ENCODE measurements at regions not wholly inside any gene's neighbourhood (a gene's known extent, or its start where the extent isn't known, plus 50 kb on each side); places are given as distances from the start of the nearest gene placed in this dataset.
"Not testable (repeated sequence)": the region's sequence is repeated elsewhere in the genome, so short reads cannot be mapped to it uniquely, and the experiment has no call there.

- TF ChIP-seq CTCF (conservative IDR thresholded peaks at IDR 0.05; ENCODE audit: low read depth, low read length), result no peak
- H3K4me2 ChIP-seq, result no peak overlapping the region
- no peaks in the 10 kb centered on the region for H3K79me2 ChIP-seq (ENCODE audit: insufficient read depth, low read depth)
- H3K4me1 ChIP-seq (ENCODE audit: low read depth, poor library complexity, severe bottlenecking), result no peaks in the 10 kb centered on the region
- H2AFZ ChIP-seq (ENCODE audit: low read depth), result no peak overlapping the region
- no peaks in the 10 kb centered on the region for H4K20me1 ChIP-seq (ENCODE audit: insufficient read depth)
- no peaks in the 10 kb centered on the region for H3K36me3 ChIP-seq (ENCODE audit: insufficient read depth)
- H3K4me3 ChIP-seq (IDR thresholded peaks at IDR 0.05; ENCODE audit: insufficient read depth, low read depth, low read length), result no peak overlapping the region
- no peak overlapping the region for H3K27ac ChIP-seq
- no peak overlapping the region for H3K9ac ChIP-seq
- H3K27me3 ChIP-seq (ENCODE audit: insufficient read depth, low read depth), result no peaks in the 10 kb centered on the region
These were observed 247.3 kb upstream of the CNR1 start for GRCh38 chr6:88413459-88413858.

- not testable (repeated sequence) for H3K9ac ChIP-seq; H4K20me1 ChIP-seq (ENCODE audit: insufficient read depth); H2AFZ ChIP-seq (ENCODE audit: low read depth); H3K79me2 ChIP-seq (ENCODE audit: insufficient read depth, low read depth); H3K27me3 ChIP-seq (ENCODE audit: insufficient read depth, low read depth); H3K27ac ChIP-seq; H3K36me3 ChIP-seq (ENCODE audit: insufficient read depth); H3K4me3 ChIP-seq (IDR thresholded peaks at IDR 0.05; ENCODE audit: insufficient read depth, low read depth, low read length); H3K4me2 ChIP-seq; H3K4me1 ChIP-seq (ENCODE audit: low read depth, poor library complexity, severe bottlenecking)
These were observed 242.2 kb upstream of the CNR1 start for GRCh38 chr6:88408355-88408754.

- H3K27ac ChIP-seq; H3K79me2 ChIP-seq (ENCODE audit: insufficient read depth, low read depth); H2AFZ ChIP-seq (ENCODE audit: low read depth); H3K9ac ChIP-seq; H3K27me3 ChIP-seq (ENCODE audit: insufficient read depth, low read depth); H3K36me3 ChIP-seq (ENCODE audit: insufficient read depth); H4K20me1 ChIP-seq (ENCODE audit: insufficient read depth); H3K4me3 ChIP-seq (IDR thresholded peaks at IDR 0.05; ENCODE audit: insufficient read depth, low read depth, low read length); H3K4me2 ChIP-seq; H3K4me1 ChIP-seq (ENCODE audit: low read depth, poor library complexity, severe bottlenecking): not testable (repeated sequence)
These were observed 240.5 kb upstream of the CNR1 start for GRCh38 chr6:88406674-88407073.

- no peak overlapping the region for H2AFZ ChIP-seq (ENCODE audit: low read depth)
- H3K27me3 ChIP-seq (ENCODE audit: insufficient read depth, low read depth), result no peaks in the 10 kb centered on the region
- no peaks in the 10 kb centered on the region for H3K36me3 ChIP-seq (ENCODE audit: insufficient read depth)
- no peak overlapping the region for H3K4me3 ChIP-seq (IDR thresholded peaks at IDR 0.05; ENCODE audit: insufficient read depth, low read depth, low read length)
- H3K79me2 ChIP-seq (ENCODE audit: insufficient read depth, low read depth), result no peaks in the 10 kb centered on the region
- no peak overlapping the region for H3K4me2 ChIP-seq
- H3K27ac ChIP-seq, result no peak overlapping the region
- no peaks in the 10 kb centered on the region for H3K4me1 ChIP-seq (ENCODE audit: low read depth, poor library complexity, severe bottlenecking)
- H4K20me1 ChIP-seq (ENCODE audit: insufficient read depth), result no peaks in the 10 kb centered on the region
- H3K9ac ChIP-seq, result no peak overlapping the region
- no peak for TF ChIP-seq CTCF (conservative IDR thresholded peaks at IDR 0.05; ENCODE audit: low read depth, low read length)
These were observed 237.3 kb upstream of the CNR1 start for GRCh38 chr6:88403486-88403885.

GRCh38 chr6:88402909-88403308 is 236.8 kb upstream of the CNR1 start:
- H3K9ac ChIP-seq, result no peak overlapping the region
- H3K4me2 ChIP-seq, result no peak overlapping the region
- no peak overlapping the region for H2AFZ ChIP-seq (ENCODE audit: low read depth)
- no peaks in the 10 kb centered on the region for H3K36me3 ChIP-seq (ENCODE audit: insufficient read depth)
- no peak for TF ChIP-seq CTCF (conservative IDR thresholded peaks at IDR 0.05; ENCODE audit: low read depth, low read length)
- no peaks in the 10 kb centered on the region for H4K20me1 ChIP-seq (ENCODE audit: insufficient read depth)
- no peak overlapping the region for H3K4me3 ChIP-seq (IDR thresholded peaks at IDR 0.05; ENCODE audit: insufficient read depth, low read depth, low read length)
- H3K4me1 ChIP-seq (ENCODE audit: low read depth, poor library complexity, severe bottlenecking), result no peaks in the 10 kb centered on the region
- no peaks in the 10 kb centered on the region for H3K79me2 ChIP-seq (ENCODE audit: insufficient read depth, low read depth)
- no peak overlapping the region for H3K27ac ChIP-seq
- H3K27me3 ChIP-seq (ENCODE audit: insufficient read depth, low read depth), result no peaks in the 10 kb centered on the region

- H3K27me3 ChIP-seq (ENCODE audit: insufficient read depth, low read depth); H3K4me1 ChIP-seq (ENCODE audit: low read depth, poor library complexity, severe bottlenecking); H3K27ac ChIP-seq; H4K20me1 ChIP-seq (ENCODE audit: insufficient read depth); H3K4me3 ChIP-seq (IDR thresholded peaks at IDR 0.05; ENCODE audit: insufficient read depth, low read depth, low read length); H3K4me2 ChIP-seq; H3K9ac ChIP-seq; H2AFZ ChIP-seq (ENCODE audit: low read depth); H3K79me2 ChIP-seq (ENCODE audit: insufficient read depth, low read depth); H3K36me3 ChIP-seq (ENCODE audit: insufficient read depth): not testable (repeated sequence)
These were observed 224.9 kb upstream of the CNR1 start for GRCh38 chr6:88390998-88391397.

Data from KMS-11 (cell line).